ENCODE measurements at regions not wholly inside any gene's neighbourhood (a gene's known extent, or its start where the extent isn't known, plus 50 kb on each side); places are given as distances from the start of the nearest gene placed in this dataset.

DNA sequence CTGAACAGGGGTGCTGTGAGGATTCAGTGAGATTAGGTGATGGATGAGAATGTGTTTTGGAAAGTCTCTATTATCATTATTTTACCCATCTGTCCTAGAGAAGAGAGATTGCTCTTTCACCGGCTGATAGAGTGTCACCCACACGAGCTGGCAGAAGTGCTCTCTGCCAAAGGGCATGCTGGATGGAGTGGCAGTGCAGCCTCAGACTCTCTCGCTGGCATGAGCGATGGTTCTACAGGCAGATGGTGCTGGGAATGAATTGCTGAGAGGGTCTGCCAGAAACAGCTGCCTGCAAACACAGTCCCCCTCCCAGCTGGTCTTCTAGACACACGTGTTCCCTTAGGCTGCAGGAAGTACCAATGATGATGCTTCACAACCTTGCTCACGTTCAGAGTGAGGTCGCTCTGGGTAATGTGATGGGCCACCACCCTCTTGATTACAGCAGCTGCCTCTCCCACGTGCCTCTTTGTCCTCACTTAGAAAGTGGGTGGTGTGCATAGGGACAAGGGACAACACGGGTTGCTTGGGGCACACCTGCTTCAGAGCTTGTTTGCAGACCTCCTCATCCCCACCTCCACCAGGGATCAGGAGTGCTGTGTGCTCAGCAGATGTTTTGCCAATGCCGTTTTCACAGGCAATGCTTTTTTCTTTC is 84.7 kb downstream of the FOXA2 start:
- TF ChIP-seq, protein P1, sequence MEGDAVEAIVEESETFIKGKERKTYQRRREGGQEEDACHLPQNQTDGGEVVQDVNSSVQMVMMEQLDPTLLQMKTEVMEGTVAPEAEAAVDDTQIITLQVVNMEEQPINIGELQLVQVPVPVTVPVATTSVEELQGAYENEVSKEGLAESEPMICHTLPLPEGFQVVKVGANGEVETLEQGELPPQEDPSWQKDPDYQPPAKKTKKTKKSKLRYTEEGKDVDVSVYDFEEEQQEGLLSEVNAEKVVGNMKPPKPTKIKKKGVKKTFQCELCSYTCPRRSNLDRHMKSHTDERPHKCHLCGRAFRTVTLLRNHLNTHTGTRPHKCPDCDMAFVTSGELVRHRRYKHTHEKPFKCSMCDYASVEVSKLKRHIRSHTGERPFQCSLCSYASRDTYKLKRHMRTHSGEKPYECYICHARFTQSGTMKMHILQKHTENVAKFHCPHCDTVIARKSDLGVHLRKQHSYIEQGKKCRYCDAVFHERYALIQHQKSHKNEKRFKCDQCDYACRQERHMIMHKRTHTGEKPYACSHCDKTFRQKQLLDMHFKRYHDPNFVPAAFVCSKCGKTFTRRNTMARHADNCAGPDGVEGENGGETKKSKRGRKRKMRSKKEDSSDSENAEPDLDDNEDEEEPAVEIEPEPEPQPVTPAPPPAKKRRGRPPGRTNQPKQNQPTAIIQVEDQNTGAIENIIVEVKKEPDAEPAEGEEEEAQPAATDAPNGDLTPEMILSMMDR (IDR thresholded peaks at IDR 0.05), result no peak
- TF ChIP-seq POLR2A (IDR thresholded peaks at IDR 0.05), result no peak
